Peyer's patch (tissue), 4 donors: ENCODE measurements at regions not wholly inside any gene's neighbourhood (a gene's known extent, or its start where the extent isn't known, plus 50 kb on each side); places are given as distances from the start of the nearest gene placed in this dataset.

Source experiments
- DNase-seq, 3 donors: peaks; one replicate each; pipeline ENCODE4 v3.0.0-alpha.2; 2017 to 2019
- H3K27ac ChIP-seq, 4 donors: fragments of 200-600 bp; sonication (generic); one replicate each; pipeline ENCODE4 v1.5.1; 2016 to 2019
- H3K27me3 ChIP-seq, 2 donors: fragments of 200-600 bp; sonication (generic); one replicate each; pipeline ENCODE4 v1.5.1; 2019
- H3K36me3 ChIP-seq, 3 donors: fragments of 200-600 bp; sonication (generic); one replicate each; pipeline ENCODE4 v1.5.1; 2016 to 2019
- H3K4me1 ChIP-seq, 4 donors: fragments of 200-600 bp; sonication (generic); one replicate each; pipeline ENCODE4 v1.5.1; 2016 to 2019
- H3K4me3 ChIP-seq, 4 donors: fragments of 200-600 bp; sonication (generic); 1 replicate in 3 of 4; 2 replicates in 1 of 4; pipeline ENCODE4 v1.5.1; 2016 to 2019; ENCODE audit warnings: mild to moderate bottlenecking in 1 of 4
- H3K9me3 ChIP-seq, 4 donors: fragments of 200-600 bp; sonication (generic); one replicate each; pipeline ENCODE4 v1.5.1; 2016 to 2019; ENCODE audit warnings: mild to moderate bottlenecking in 1 of 4
- CTCF ChIP-seq, 6 experiments: fragments of 450-650 bp in 4 of 6; fragments of 200-600 bp in 2 of 6; sonication (generic) in 1 of 6; IDR thresholded peaks; one replicate each; pipeline ENCODE4 v1.5.1; 2017 to 2019; ENCODE audit warnings: antibody characterized with exemption in 6 of 6, mild to moderate bottlenecking in 3 of 6, moderate library complexity in 1 of 6
- POLR2A ChIP-seq, 2 donors: fragments of 450-650 bp; IDR thresholded peaks; one replicate each; pipeline ENCODE4 v1.5.1; 2017; ENCODE audit warnings: antibody characterized with exemption in 2 of 2, mild to moderate bottlenecking in 2 of 2, moderate library complexity in 2 of 2

GRCh38 chr5:10063997-10064396, 185.7 kb downstream of the ATPSCKMT start:
- Histone ChIP-seq H3K4me1 (no peaks in the 10 kb centered on the region), H3K27ac (no peak overlapping the region), H3K36me3 (no peaks in the 10 kb centered on the region), H3K9me3 (no peaks in the 10 kb centered on the region), H3K4me3 (no peak overlapping the region), H3K27me3 (no peaks in the 10 kb centered on the region)
- TF ChIP-seq POLR2A (IDR thresholded peaks at IDR 0.05) (no peak), CTCF (IDR thresholded peaks at IDR 0.05) (no peak)
- DNase-seq = no peak

- Histone ChIP-seq H3K27me3 (no peaks in the 10 kb centered on the region), H3K9me3 (no peaks in the 10 kb centered on the region), H3K4me1 (no peaks in the 10 kb centered on the region), H3K36me3 (no peaks in the 10 kb centered on the region), H3K4me3 (no peak overlapping the region), H3K27ac (no peak overlapping the region)
- no peak for TF ChIP-seq POLR2A (IDR thresholded peaks at IDR 0.05)
- no peak for TF ChIP-seq CTCF (IDR thresholded peaks at IDR 0.05)
- no peak for DNase-seq
Measured at GRCh38 chr5:10059980-10060379, 189.7 kb downstream of the ATPSCKMT start.

- no peak overlapping the region for H3K4me3 ChIP-seq
- no peaks in the 10 kb centered on the region for H3K4me1 ChIP-seq
- no peak overlapping the region for H3K27ac ChIP-seq
- DNase-seq = no peak
- TF ChIP-seq POLR2A (IDR thresholded peaks at IDR 0.05) = no peak
- no peaks in the 10 kb centered on the region for H3K36me3 ChIP-seq
- no peaks in the 10 kb centered on the region for H3K9me3 ChIP-seq
- H3K27me3 ChIP-seq = no peaks in the 10 kb centered on the region
Measured at GRCh38 chr5:10059556-10059955, 190.1 kb downstream of the ATPSCKMT start.

GRCh38 chr5:10057356-10057755, 192.3 kb downstream of the ATPSCKMT start:
- H3K27me3 ChIP-seq = no peaks in the 10 kb centered on the region
- H3K4me3 ChIP-seq = no peak overlapping the region
- no peaks in the 10 kb centered on the region for H3K4me1 ChIP-seq
- TF ChIP-seq POLR2A (IDR thresholded peaks at IDR 0.05) = no peak
- TF ChIP-seq CTCF (IDR thresholded peaks at IDR 0.05) = no peak
- no peak for DNase-seq
- H3K27ac ChIP-seq = no peak overlapping the region
- H3K9me3 ChIP-seq = peaks cover 0 to 1% (median 0%) of the 10 kb centered on the region in 4 donors
- H3K36me3 ChIP-seq = no peaks in the 10 kb centered on the region

- Histone ChIP-seq H3K27ac (no peak overlapping the region), H3K4me3 (no peak overlapping the region), H3K9me3 (peaks cover 0 to 12% (median 4%) of the 10 kb centered on the region in 4 donors), H3K36me3 (no peaks in the 10 kb centered on the region), H3K27me3 (no peaks in the 10 kb centered on the region), H3K4me1 (no peaks in the 10 kb centered on the region)
- no peak for TF ChIP-seq POLR2A (IDR thresholded peaks at IDR 0.05)
- no peak for TF ChIP-seq CTCF (IDR thresholded peaks at IDR 0.05)
- no peak for DNase-seq
Measured at GRCh38 chr5:10056228-10056760, 193.4 kb downstream of the ATPSCKMT start.

GRCh38 chr5:10049858-10050455, 199.7 kb downstream of the ATPSCKMT start:
- TF ChIP-seq POLR2A (IDR thresholded peaks at IDR 0.05) = no peak

GRCh38 chr5:10046676-10047075, 203.0 kb downstream of the ATPSCKMT start:
- H3K4me3 ChIP-seq = no peak overlapping the region

More at GRCh38 chr5:10049858-10050455, 199.7 kb downstream of the ATPSCKMT start:
- H3K9me3 ChIP-seq = peaks cover 0 to 12% (median 5%) of the 10 kb centered on the region in 4 donors
- DNase-seq = no peak
- H3K27ac ChIP-seq = no peak overlapping the region
- H3K4me1 ChIP-seq = no peaks in the 10 kb centered on the region
- no peaks in the 10 kb centered on the region for H3K36me3 ChIP-seq
- no peak overlapping the region for H3K4me3 ChIP-seq
- no peaks in the 10 kb centered on the region for H3K27me3 ChIP-seq

More at GRCh38 chr5:10046676-10047075, 203.0 kb downstream of the ATPSCKMT start:
- Histone ChIP-seq H3K27me3 (no peaks in the 10 kb centered on the region), H3K36me3 (no peaks in the 10 kb centered on the region), H3K27ac (no peak overlapping the region), H3K4me1 (no peaks in the 10 kb centered on the region), H3K9me3 (peaks cover 0 to 5% (median 2%) of the 10 kb centered on the region in 4 donors)
- TF ChIP-seq CTCF (IDR thresholded peaks at IDR 0.05) = no peak
- TF ChIP-seq POLR2A (IDR thresholded peaks at IDR 0.05) = no peak
- DNase-seq = no peak
